WTC11 (cell line): ENCODE measurements at regions not wholly inside any gene's neighbourhood (a gene's known extent, or its start where the extent isn't known, plus 50 kb on each side); places are given as distances from the start of the nearest gene placed in this dataset.

Experiments
- ATAC-seq: fragments of 200-7000 bp; cut with Tn5 transposase; 2 replicates; pipeline ENCODE4 v1.10.0; 2021; ENCODE audit warnings: mild to moderate bottlenecking, moderate library complexity
- CTCF ChIA-PET: fragments of 300-600 bp; sonication (Branson Sonifier 250); formaldehyde crosslinking; loops from one replicate; lab custom pipeline; 2021; ENCODE audit warnings: antibody characterized with exemption; lab: Charles Lee
- POLR2A ChIA-PET: fragments of 350-600 bp; sonication (Branson Sonifier 250); formaldehyde crosslinking; loops from one replicate; lab custom pipeline; 2021; ENCODE audit warnings: antibody characterized with exemption; lab: Charles Lee
- DNase-seq: peaks from one replicate; pipeline ENCODE4 v3.0.0; 2021; ENCODE audit warnings: low spot score
- H3K27ac Mint-ChIP-seq: 2 replicates; pipeline ENCODE4 v1.8.0; 2021; ENCODE audit warnings: mixed read lengths
- H3K27me3 Mint-ChIP-seq: 2 replicates; pipeline ENCODE4 v1.8.0; 2021; ENCODE audit warnings: low read depth, mild to moderate bottlenecking, moderate library complexity, mixed read lengths
- H3K36me3 Mint-ChIP-seq: 2 replicates; pipeline ENCODE4 v1.8.0; 2021; ENCODE audit warnings: mixed read lengths
- H3K4me1 Mint-ChIP-seq: 2 replicates; pipeline ENCODE4 v1.8.0; 2022; ENCODE audit warnings: mixed read lengths
- H3K4me3 Mint-ChIP-seq: 2 replicates; pipeline ENCODE4 v1.8.0; 2021; ENCODE audit warnings: mild to moderate bottlenecking, moderate library complexity, mixed read lengths
- H3K9me3 Mint-ChIP-seq: 2 replicates; pipeline ENCODE4 v1.8.0; 2021; ENCODE audit warnings: mixed read lengths
- CREB1 ChIP-seq: sonication (generic); formaldehyde crosslinking; IDR thresholded peaks from 2 replicates; pipeline ENCODE4 v1.8.0; 2023; ENCODE audit warnings: mild to moderate bottlenecking, missing genetic modification reagents
- ETV6 ChIP-seq: sonication (generic); formaldehyde crosslinking; IDR thresholded peaks from 2 replicates; pipeline ENCODE4 v1.8.1; 2022; ENCODE audit warnings: mild to moderate bottlenecking, missing genetic modification reagents
- FOXJ3 ChIP-seq: sonication (generic); formaldehyde crosslinking; IDR thresholded peaks from 2 replicates; pipeline ENCODE4 v1.9.0; 2021; ENCODE audit warnings: missing genetic modification reagents, mild to moderate bottlenecking, borderline replicate concordance
- IRF2 ChIP-seq: sonication (generic); formaldehyde crosslinking; IDR thresholded peaks from 2 replicates; pipeline ENCODE4 v1.8.0; 2022; ENCODE audit warnings: low read depth, missing genetic modification reagents, borderline replicate concordance
- MXD4 ChIP-seq: fragments of 250-450 bp; sonication (Bioruptor Pico); IDR thresholded peaks from 2 replicates; pipeline ENCODE4 v1.8.0; 2021; ENCODE audit warnings: mild to moderate bottlenecking, moderate library complexity, borderline replicate concordance
- NFYB ChIP-seq: sonication (generic); formaldehyde crosslinking; conservative IDR thresholded peaks from 2 replicates; pipeline ENCODE4 v1.8.0; 2022; ENCODE audit warnings: low read depth, missing genetic modification reagents
- PRRX2 ChIP-seq: fragments of 250-450 bp; sonication (Bioruptor Pico); IDR thresholded peaks from 2 replicates; pipeline ENCODE4 v1.8.0; 2021; ENCODE audit warnings: mild to moderate bottlenecking
- ZBTB21 ChIP-seq: sonication (generic); formaldehyde crosslinking; IDR thresholded peaks from 2 replicates; pipeline ENCODE4 v1.8.1; 2023; ENCODE audit warnings: mild to moderate bottlenecking, missing genetic modification reagents, borderline replicate concordance
- ZNF232 ChIP-seq: sonication (generic); formaldehyde crosslinking; IDR thresholded peaks from 2 replicates; pipeline ENCODE4 v1.8.0; 2022; ENCODE audit warnings: mild to moderate bottlenecking, missing genetic modification reagents
- ZNF263 ChIP-seq: sonication (generic); formaldehyde crosslinking; IDR thresholded peaks from 2 replicates; pipeline ENCODE4 v1.8.1; 2022; ENCODE audit warnings: low read depth, mild to moderate bottlenecking, moderate library complexity, missing genetic modification reagents
- ZNF396 ChIP-seq: fragments of 250-450 bp; sonication (Bioruptor Pico); IDR thresholded peaks from 2 replicates; pipeline ENCODE4 v1.8.0; 2021; ENCODE audit warnings: mild to moderate bottlenecking, moderate library complexity, borderline replicate concordance
- TF ChIP-seq, protein P1 (sequence below): sonication (generic); formaldehyde crosslinking; conservative IDR thresholded peaks from 2 replicates; pipeline ENCODE4 v1.8.1; 2022; ENCODE audit warnings: mild to moderate bottlenecking, missing genetic modification reagents
- TF ChIP-seq, protein P2 (sequence below): fragments of 250-450 bp; sonication (Bioruptor Pico); IDR thresholded peaks from 2 replicates; pipeline ENCODE4 v1.8.0; 2021; ENCODE audit warnings: mild to moderate bottlenecking
- TF ChIP-seq, protein P3 (sequence below): sonication (generic); formaldehyde crosslinking; IDR thresholded peaks from 2 replicates; pipeline ENCODE4 v1.8.0; 2023; ENCODE audit warnings: missing genetic modification reagents
- TF ChIP-seq, protein P4 (sequence below): fragments of 250-450 bp; sonication (Bioruptor Pico); IDR thresholded peaks from 2 replicates; pipeline ENCODE4 v1.9.0; 2021; ENCODE audit warnings: moderate library complexity, mild to moderate bottlenecking, inconsistent platforms, borderline replicate concordance
- TF ChIP-seq, protein P5 (sequence below): sonication (generic); formaldehyde crosslinking; IDR thresholded peaks from 2 replicates; pipeline ENCODE4 v1.8.1; 2022; ENCODE audit warnings: low read depth, mild to moderate bottlenecking, moderate library complexity, missing genetic modification reagents, borderline replicate concordance
- TF ChIP-seq, protein P6 (sequence below): sonication (generic); formaldehyde crosslinking; IDR thresholded peaks from 2 replicates; pipeline ENCODE4 v1.8.1; 2022; ENCODE audit warnings: mild to moderate bottlenecking, moderate library complexity, missing genetic modification reagents
- TF ChIP-seq, protein P7 (sequence below): sonication (generic); formaldehyde crosslinking; IDR thresholded peaks from 2 replicates; pipeline ENCODE4 v1.8.0; 2022; ENCODE audit warnings: mild to moderate bottlenecking, missing genetic modification reagents
- TF ChIP-seq, protein P8 (sequence below): sonication (generic); formaldehyde crosslinking; IDR thresholded peaks from 2 replicates; pipeline ENCODE4 v1.8.1; 2023; ENCODE audit warnings: mild to moderate bottlenecking, missing genetic modification reagents
- TF ChIP-seq, protein P9 (sequence below): sonication (generic); formaldehyde crosslinking; IDR thresholded peaks from 2 replicates; pipeline ENCODE4 v1.8.0; 2023; ENCODE audit warnings: mild to moderate bottlenecking, missing genetic modification reagents
- TF ChIP-seq, protein P10 (sequence below): sonication (generic); formaldehyde crosslinking; IDR thresholded peaks from 2 replicates; pipeline ENCODE4 v1.8.0; 2022; ENCODE audit warnings: mild to moderate bottlenecking, missing genetic modification reagents

DNA sequence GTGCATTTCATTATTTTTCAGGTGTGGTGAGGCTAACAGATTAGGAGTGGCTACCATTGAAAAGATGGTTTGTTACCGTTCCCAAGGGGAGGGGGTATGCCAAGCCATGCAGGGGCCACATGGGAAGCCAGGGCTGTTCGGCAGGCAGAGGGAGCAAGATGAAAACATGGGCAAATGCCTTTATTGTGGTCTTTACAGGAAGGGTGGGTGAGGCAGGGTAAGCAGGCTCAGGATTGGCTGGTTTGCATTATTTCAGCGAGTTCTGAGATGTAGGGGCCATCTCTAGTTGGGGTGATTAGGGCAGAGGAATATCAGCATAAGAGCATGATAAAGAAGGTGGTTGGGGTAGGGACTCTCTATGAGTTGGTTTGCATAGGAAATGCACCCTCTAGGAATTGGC is 117.6 kb downstream of the CCT6B start (continued):
- TF ChIP-seq NFYB (CRISPR knock-in tag) = no peak
- TF ChIP-seq, protein P1, sequence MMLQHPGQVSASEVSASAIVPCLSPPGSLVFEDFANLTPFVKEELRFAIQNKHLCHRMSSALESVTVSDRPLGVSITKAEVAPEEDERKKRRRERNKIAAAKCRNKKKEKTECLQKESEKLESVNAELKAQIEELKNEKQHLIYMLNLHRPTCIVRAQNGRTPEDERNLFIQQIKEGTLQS (CRISPR knock-in tag) = no peak
- TF ChIP-seq, protein P2, sequence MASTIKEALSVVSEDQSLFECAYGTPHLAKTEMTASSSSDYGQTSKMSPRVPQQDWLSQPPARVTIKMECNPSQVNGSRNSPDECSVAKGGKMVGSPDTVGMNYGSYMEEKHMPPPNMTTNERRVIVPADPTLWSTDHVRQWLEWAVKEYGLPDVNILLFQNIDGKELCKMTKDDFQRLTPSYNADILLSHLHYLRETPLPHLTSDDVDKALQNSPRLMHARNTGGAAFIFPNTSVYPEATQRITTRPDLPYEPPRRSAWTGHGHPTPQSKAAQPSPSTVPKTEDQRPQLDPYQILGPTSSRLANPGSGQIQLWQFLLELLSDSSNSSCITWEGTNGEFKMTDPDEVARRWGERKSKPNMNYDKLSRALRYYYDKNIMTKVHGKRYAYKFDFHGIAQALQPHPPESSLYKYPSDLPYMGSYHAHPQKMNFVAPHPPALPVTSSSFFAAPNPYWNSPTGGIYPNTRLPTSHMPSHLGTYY (CRISPR knock-in tag) = no peak
- TF ChIP-seq, protein P3, sequence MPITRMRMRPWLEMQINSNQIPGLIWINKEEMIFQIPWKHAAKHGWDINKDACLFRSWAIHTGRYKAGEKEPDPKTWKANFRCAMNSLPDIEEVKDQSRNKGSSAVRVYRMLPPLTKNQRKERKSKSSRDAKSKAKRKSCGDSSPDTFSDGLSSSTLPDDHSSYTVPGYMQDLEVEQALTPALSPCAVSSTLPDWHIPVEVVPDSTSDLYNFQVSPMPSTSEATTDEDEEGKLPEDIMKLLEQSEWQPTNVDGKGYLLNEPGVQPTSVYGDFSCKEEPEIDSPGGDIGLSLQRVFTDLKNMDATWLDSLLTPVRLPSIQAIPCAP (CRISPR knock-in tag) = no peak
- TF ChIP-seq, protein P4, sequence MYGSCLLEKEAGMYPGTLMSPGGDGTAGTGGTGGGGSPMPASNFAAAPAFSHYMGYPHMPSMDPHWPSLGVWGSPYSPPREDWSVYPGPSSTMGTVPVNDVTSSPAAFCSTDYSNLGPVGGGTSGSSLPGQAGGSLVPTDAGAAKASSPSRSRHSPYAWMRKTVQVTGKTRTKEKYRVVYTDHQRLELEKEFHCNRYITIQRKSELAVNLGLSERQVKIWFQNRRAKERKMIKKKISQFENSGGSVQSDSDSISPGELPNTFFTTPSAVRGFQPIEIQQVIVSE (CRISPR knock-in tag) = no peak
- TF ChIP-seq ETV6 = no peak
- TF ChIP-seq, protein P5, sequence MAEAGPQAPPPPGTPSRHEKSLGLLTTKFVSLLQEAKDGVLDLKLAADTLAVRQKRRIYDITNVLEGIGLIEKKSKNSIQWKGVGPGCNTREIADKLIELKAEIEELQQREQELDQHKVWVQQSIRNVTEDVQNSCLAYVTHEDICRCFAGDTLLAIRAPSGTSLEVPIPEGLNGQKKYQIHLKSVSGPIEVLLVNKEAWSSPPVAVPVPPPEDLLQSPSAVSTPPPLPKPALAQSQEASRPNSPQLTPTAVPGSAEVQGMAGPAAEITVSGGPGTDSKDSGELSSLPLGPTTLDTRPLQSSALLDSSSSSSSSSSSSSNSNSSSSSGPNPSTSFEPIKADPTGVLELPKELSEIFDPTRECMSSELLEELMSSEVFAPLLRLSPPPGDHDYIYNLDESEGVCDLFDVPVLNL (CRISPR knock-in tag) = no peak
- TF ChIP-seq, protein P6, sequence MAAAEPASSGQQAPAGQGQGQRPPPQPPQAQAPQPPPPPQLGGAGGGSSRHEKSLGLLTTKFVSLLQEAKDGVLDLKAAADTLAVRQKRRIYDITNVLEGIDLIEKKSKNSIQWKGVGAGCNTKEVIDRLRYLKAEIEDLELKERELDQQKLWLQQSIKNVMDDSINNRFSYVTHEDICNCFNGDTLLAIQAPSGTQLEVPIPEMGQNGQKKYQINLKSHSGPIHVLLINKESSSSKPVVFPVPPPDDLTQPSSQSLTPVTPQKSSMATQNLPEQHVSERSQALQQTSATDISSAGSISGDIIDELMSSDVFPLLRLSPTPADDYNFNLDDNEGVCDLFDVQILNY = no peak
- no peak for TF ChIP-seq PRRX2 (CRISPR knock-in tag)

DNA sequence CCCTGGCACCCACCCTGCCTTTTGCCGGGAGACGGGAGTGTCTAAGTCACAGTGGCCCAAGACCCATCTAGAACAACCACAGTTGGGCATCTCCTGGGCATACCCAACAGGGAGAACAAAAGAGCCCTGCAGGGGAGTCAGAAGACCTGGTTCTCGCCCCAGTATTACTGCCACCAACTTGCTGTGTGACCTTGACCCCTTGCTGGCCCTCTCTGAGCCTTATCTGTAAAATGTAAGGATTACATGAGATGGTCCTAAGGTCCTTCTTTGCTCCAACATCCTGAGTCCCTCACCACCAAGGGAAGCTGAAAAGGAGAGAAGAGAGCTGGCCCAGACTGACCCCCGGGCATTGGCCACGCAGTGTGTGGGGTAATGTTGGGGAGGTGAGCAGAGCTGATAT is 119.0 kb downstream of the CCT6B start:
- TF ChIP-seq, protein P7, sequence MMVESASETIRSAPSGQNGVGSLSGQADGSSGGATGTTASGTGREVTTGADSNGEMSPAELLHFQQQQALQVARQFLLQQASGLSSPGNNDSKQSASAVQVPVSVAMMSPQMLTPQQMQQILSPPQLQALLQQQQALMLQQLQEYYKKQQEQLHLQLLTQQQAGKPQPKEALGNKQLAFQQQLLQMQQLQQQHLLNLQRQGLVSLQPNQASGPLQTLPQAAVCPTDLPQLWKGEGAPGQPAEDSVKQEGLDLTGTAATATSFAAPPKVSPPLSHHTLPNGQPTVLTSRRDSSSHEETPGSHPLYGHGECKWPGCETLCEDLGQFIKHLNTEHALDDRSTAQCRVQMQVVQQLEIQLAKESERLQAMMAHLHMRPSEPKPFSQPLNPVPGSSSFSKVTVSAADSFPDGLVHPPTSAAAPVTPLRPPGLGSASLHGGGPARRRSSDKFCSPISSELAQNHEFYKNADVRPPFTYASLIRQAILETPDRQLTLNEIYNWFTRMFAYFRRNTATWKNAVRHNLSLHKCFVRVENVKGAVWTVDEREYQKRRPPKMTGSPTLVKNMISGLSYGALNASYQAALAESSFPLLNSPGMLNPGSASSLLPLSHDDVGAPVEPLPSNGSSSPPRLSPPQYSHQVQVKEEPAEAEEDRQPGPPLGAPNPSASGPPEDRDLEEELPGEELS = no peak
- TF ChIP-seq ZBTB21 = no peak
- TF ChIP-seq ZNF263 = no peak
- TF ChIP-seq, protein P8, sequence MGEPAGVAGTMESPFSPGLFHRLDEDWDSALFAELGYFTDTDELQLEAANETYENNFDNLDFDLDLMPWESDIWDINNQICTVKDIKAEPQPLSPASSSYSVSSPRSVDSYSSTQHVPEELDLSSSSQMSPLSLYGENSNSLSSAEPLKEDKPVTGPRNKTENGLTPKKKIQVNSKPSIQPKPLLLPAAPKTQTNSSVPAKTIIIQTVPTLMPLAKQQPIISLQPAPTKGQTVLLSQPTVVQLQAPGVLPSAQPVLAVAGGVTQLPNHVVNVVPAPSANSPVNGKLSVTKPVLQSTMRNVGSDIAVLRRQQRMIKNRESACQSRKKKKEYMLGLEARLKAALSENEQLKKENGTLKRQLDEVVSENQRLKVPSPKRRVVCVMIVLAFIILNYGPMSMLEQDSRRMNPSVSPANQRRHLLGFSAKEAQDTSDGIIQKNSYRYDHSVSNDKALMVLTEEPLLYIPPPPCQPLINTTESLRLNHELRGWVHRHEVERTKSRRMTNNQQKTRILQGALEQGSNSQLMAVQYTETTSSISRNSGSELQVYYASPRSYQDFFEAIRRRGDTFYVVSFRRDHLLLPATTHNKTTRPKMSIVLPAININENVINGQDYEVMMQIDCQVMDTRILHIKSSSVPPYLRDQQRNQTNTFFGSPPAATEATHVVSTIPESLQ (CRISPR knock-in tag) = no peak
- no peak for TF ChIP-seq FOXJ3 (CRISPR knock-in tag)
- no peak for TF ChIP-seq ZNF396 (CRISPR knock-in tag)
- TF ChIP-seq, protein P9, sequence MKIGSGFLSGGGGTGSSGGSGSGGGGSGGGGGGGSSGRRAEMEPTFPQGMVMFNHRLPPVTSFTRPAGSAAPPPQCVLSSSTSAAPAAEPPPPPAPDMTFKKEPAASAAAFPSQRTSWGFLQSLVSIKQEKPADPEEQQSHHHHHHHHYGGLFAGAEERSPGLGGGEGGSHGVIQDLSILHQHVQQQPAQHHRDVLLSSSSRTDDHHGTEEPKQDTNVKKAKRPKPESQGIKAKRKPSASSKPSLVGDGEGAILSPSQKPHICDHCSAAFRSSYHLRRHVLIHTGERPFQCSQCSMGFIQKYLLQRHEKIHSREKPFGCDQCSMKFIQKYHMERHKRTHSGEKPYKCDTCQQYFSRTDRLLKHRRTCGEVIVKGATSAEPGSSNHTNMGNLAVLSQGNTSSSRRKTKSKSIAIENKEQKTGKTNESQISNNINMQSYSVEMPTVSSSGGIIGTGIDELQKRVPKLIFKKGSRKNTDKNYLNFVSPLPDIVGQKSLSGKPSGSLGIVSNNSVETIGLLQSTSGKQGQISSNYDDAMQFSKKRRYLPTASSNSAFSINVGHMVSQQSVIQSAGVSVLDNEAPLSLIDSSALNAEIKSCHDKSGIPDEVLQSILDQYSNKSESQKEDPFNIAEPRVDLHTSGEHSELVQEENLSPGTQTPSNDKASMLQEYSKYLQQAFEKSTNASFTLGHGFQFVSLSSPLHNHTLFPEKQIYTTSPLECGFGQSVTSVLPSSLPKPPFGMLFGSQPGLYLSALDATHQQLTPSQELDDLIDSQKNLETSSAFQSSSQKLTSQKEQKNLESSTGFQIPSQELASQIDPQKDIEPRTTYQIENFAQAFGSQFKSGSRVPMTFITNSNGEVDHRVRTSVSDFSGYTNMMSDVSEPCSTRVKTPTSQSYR (CRISPR knock-in tag) = no peak
- no peak for TF ChIP-seq ZNF232 (CRISPR knock-in tag)
- TF ChIP-seq, protein P10, sequence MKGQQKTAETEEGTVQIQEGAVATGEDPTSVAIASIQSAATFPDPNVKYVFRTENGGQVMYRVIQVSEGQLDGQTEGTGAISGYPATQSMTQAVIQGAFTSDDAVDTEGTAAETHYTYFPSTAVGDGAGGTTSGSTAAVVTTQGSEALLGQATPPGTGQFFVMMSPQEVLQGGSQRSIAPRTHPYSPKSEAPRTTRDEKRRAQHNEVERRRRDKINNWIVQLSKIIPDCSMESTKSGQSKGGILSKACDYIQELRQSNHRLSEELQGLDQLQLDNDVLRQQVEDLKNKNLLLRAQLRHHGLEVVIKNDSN (CRISPR knock-in tag) = no peak
- no peak for TF ChIP-seq IRF2 (CRISPR knock-in tag)
- no peak for TF ChIP-seq CREB1 (CRISPR knock-in tag)
- TF ChIP-seq MXD4 (CRISPR knock-in tag) = no peak
- ATAC-seq (no peak), DNase-seq (no peak)
- CTCF ChIA-PET = interaction anchor here (0.9 to 3.8 kb wide), 3 partner anchors 9 to 47 kb away, joined by 3 to 17 read pairs (median 3); no protein-coding TSS in a partner anchor
- Mint-ChIP-seq H3K4me1 (peaks cover 35% of the 10 kb centered on the region), H3K9me3 (no peaks in the 10 kb centered on the region), H3K27ac (no peak overlapping the region), H3K27me3 (peaks cover 4% of the 10 kb centered on the region), H3K4me3 (no peak overlapping the region), H3K36me3 (no peaks in the 10 kb centered on the region)
- POLR2A ChIA-PET = no interaction called here
